ENCODE measurements at regions not wholly inside any gene's neighbourhood (a gene's known extent, or its start where the extent isn't known, plus 50 kb on each side); places are given as distances from the start of the nearest gene placed in this dataset.

DNA sequence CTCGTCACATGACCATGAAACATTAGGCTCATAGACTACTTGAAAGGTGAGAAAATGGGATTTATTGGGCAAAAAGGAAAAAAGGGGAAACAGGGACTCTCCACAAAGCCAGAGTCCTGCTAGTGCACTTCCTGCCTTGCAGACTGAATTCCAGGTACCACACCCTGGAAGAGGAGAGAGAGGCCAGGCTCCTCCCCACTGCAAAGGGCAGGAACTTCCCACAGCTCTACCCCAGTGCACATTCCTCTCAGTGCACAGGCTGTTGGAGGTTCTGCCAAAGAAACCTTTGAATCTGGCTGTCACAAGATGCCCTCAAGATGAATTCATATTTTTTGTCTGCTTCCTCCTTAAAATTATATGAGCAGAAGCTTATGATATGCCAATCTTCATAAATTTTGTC lies 920.4 kb upstream of the GJE1 start:
- no peak overlapping the region for H3K4me3 ChIP-seq
- no peak for DNase-seq

DNA sequence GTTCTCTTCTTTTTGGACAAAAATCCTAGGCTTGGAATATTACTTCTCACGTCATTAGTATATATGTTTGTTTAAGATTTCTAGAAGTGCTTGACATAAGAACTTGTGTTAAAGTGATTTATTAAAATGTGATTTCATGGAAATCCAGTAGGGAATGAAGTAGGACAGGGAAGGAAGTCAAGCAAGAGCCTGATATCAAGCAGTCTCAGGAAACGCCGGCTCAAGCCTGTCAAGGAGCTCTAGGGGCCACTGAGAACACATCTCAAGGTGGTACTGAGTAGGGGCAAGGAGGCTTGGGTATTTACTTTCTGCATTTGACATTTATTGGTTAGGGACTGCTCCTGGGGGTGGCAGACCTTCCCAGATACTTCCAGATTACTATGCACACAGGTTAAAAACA lies 920.9 kb upstream of the GJE1 start:
- Histone ChIP-seq H3K9me3 (no peaks in the 10 kb centered on the region), H3K4me3 (no peak overlapping the region), H3K4me1 (no peaks in the 10 kb centered on the region), H3K27me3 (no peaks in the 10 kb centered on the region), H3K36me3 (no peaks in the 10 kb centered on the region), H3K27ac (no peak overlapping the region)
- intact Hi-C loops (cut with DNase I) = no loop called here
- no peak for DNase-seq
- WGBS, 2 donors = 59 to 66% methylated on average over 3 of the region's 3 CpGs
- TF ChIP-seq CTCF (IDR thresholded peaks at IDR 0.05) (no peak), POLR2A (IDR thresholded peaks at IDR 0.05) (no peak)

More for the DNA sequence above, 920.4 kb upstream of the GJE1 start:
- Histone ChIP-seq H3K27ac (no peak overlapping the region), H3K9me3 (no peaks in the 10 kb centered on the region), H3K27me3 (no peaks in the 10 kb centered on the region), H3K36me3 (no peaks in the 10 kb centered on the region), H3K4me1 (no peaks in the 10 kb centered on the region)
- WGBS, 2 donors = 56 to 88% methylated on average over 1 of the region's 1 CpG
- intact Hi-C loops (cut with DNase I) = no loop called here
- TF ChIP-seq POLR2A (IDR thresholded peaks at IDR 0.05) (no peak), CTCF (IDR thresholded peaks at IDR 0.05) (no peak)

- DNase-seq = no peak
- no peak overlapping the region for H3K4me3 ChIP-seq
- intact Hi-C loops (cut with DNase I) = no loop called here
- TF ChIP-seq POLR2A (IDR thresholded peaks at IDR 0.05) = no peak
- no peak for TF ChIP-seq CTCF (IDR thresholded peaks at IDR 0.05)
- WGBS, 2 donors = 0 to 87% methylated on average over 1 of the region's 1 CpG
- no peaks in the 10 kb centered on the region for H3K4me1 ChIP-seq
- H3K36me3 ChIP-seq = no peaks in the 10 kb centered on the region
- H3K9me3 ChIP-seq = no peaks in the 10 kb centered on the region
- no peaks in the 10 kb centered on the region for H3K27me3 ChIP-seq
- no peak overlapping the region for H3K27ac ChIP-seq
Observed at GRCh38 chr6:141210901-141211300, 921.8 kb upstream of the GJE1 start.

DNA sequence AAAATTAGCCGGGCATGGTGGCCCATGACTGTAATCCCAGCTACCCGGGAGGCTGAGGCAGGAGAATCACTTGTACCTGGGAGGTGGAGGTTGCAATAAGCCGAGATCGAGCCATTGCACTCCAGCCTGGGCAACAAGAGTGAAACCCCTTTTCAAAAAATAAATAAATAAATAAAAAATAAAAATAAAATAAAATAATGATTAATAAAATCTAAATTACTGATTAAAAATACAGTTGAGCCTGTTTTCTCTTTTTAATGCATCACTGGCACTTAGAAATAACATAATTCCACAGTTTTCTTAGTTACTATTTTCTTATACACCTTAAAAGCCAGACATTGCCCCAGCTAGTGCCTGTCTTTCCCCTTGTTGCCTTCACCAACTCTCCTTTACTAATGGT lies 922.8 kb upstream of the GJE1 start:
- H3K36me3 ChIP-seq = no peaks in the 10 kb centered on the region
- H3K4me1 ChIP-seq = no peaks in the 10 kb centered on the region
- intact Hi-C loops (cut with DNase I) = no loop called here
- no peaks in the 10 kb centered on the region for H3K9me3 ChIP-seq
- DNase-seq = no peak
- no peak overlapping the region for H3K27ac ChIP-seq
- no peak overlapping the region for H3K4me3 ChIP-seq
- no peaks in the 10 kb centered on the region for H3K27me3 ChIP-seq
- TF ChIP-seq POLR2A (IDR thresholded peaks at IDR 0.05) (no peak), CTCF (IDR thresholded peaks at IDR 0.05) (no peak)
- WGBS, 2 donors = 95% methylated on average over 4 of the region's 4 CpGs

DNA sequence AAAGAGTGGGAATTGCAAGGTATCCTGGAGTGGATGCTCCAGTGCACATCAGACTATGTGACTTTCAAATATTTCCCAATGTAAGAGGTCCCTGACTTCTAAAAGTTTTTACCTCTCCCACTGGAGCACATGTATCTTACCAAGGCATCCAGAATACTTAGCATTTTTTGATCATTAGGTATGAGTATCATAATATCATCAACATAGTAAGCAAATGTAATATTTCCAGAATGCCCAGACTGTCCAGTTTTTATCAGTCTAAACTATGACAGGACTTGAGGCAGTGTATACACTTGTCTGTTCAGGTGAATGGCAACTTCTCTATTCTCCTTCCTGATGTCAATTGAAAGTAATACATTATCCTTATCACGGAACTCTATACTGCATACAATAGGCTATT lies 924.6 kb upstream of the GJE1 start:
- WGBS, 2 donors = 85 to 96% methylated on average over 1 of the region's 1 CpG
- no peaks in the 10 kb centered on the region for H3K36me3 ChIP-seq
- intact Hi-C loops (cut with DNase I) = no loop called here
- no peaks in the 10 kb centered on the region for H3K4me1 ChIP-seq
- H3K27ac ChIP-seq = no peak overlapping the region
- no peaks in the 10 kb centered on the region for H3K9me3 ChIP-seq
- H3K4me3 ChIP-seq = no peak overlapping the region
- no peak for DNase-seq
- no peaks in the 10 kb centered on the region for H3K27me3 ChIP-seq
- no peak for TF ChIP-seq CTCF (IDR thresholded peaks at IDR 0.05)
- TF ChIP-seq POLR2A (IDR thresholded peaks at IDR 0.05) = no peak
